ENCODE measurements at regions not wholly inside any gene's neighbourhood (a gene's known extent, or its start where the extent isn't known, plus 50 kb on each side); places are given as distances from the start of the nearest gene placed in this dataset.

DNA sequence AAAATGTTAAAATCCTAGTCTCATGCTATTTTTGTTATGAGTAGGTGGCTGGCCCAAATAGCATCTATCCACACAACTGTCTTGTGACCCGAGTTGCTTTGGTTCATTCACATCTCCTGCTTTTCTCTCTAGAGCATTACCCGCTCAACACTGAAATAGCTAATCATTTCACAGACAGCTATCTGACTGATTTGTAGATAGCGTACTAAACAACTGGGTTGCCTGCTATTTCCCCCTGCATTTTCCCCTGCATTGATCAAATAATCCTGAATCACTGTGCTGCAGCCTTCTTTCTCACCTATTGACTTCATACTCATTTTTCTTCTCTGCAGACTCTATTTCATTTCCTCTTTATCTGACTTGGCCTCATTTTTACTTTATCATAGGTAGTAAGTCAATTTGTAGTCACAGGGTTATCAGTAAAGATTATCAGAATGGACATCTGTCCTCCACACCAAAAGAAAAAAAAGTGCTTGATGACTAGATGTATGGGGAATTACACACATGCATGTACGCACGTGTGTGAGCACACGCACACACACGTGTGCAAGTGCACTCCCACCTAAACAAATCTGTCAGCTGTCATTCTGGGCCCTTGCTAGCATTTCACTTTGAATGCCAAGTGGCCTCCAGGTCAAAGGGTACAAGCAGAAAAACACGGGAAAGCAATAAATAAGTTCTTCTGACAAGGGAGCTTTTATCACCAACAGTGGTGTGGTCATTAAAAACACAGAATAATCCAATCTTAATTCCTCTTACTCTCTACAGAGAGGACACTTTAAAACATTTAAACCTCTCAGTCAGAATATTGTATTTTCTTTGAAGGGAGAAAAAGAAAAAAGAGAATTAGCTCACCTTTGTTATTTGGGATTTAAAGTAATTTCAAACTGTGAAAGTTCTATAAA lies 501.6 kb downstream of the EFNA5 start:
- ATAC-seq (ENCODE audit: insufficient read depth, low FRiP score) (no peak), DNase-seq (no peak)
- Histone ChIP-seq H3K27ac (ENCODE audit: low read depth in 1 of 2, low read length in 1 of 2) (no peak overlapping the region), H3K27me3 (ENCODE audit: control insufficient read depth in 3 of 3, insufficient read depth in 3 of 3, low read length in 2 of 3) (no peaks in the 10 kb centered on the region), H3K36me3 (ENCODE audit: control insufficient read depth in 4 of 4, insufficient read depth in 4 of 4, low read length in 4 of 4) (no peaks in the 10 kb centered on the region), H3K4me3 (no peak overlapping the region), H3K4me1 (ENCODE audit: control insufficient read depth in 5 of 5, insufficient read depth in 5 of 5, low read length in 5 of 5) (no peaks in the 10 kb centered on the region), H3K9ac (ENCODE audit: insufficient read depth in 1 of 2, low read length in 2 of 2) (no peak overlapping the region), H3K9me3 (ENCODE audit: control insufficient read depth in 4 of 4, insufficient read depth in 3 of 4, low read length in 3 of 4) (peaks cover 0 to 3% (median 1%) of the 10 kb centered on the region in 4 donors)
- WGBS, 2 donors: 83 to 92% methylated on average over 8 of the region's 8 CpGs
- TF ChIP-seq, protein P1, sequence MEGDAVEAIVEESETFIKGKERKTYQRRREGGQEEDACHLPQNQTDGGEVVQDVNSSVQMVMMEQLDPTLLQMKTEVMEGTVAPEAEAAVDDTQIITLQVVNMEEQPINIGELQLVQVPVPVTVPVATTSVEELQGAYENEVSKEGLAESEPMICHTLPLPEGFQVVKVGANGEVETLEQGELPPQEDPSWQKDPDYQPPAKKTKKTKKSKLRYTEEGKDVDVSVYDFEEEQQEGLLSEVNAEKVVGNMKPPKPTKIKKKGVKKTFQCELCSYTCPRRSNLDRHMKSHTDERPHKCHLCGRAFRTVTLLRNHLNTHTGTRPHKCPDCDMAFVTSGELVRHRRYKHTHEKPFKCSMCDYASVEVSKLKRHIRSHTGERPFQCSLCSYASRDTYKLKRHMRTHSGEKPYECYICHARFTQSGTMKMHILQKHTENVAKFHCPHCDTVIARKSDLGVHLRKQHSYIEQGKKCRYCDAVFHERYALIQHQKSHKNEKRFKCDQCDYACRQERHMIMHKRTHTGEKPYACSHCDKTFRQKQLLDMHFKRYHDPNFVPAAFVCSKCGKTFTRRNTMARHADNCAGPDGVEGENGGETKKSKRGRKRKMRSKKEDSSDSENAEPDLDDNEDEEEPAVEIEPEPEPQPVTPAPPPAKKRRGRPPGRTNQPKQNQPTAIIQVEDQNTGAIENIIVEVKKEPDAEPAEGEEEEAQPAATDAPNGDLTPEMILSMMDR (IDR thresholded peaks at IDR 0.05; ENCODE audit: control extremely low read depth, extremely low read depth): no peak

DNA sequence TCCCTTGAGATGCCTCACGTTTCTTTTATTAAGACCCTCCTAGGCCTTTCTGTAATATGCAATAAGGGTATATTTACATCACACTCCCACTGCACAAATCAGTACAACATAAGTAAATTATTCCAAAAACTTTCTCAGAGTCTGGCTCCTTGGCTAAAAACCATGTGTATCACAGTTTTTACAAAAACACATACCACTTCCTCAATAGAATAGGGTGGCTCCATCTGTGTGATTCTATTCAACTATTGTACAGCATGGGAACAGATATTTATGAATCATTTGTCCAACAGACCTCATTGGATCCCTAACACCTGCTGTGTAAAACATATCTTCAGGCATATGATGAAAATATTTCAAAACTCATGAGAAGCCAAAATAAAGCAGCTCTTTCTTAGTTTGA lies 502.7 kb downstream of the EFNA5 start:
- Histone ChIP-seq H3K4me3 (no peak overlapping the region), H3K9me3 (ENCODE audit: control insufficient read depth in 4 of 4, insufficient read depth in 3 of 4, low read length in 3 of 4) (peaks cover 0 to 3% (median 1%) of the 10 kb centered on the region in 4 donors), H3K9ac (ENCODE audit: insufficient read depth in 1 of 2, low read length in 2 of 2) (no peak overlapping the region), H3K27ac (ENCODE audit: low read depth in 1 of 2, low read length in 1 of 2) (no peak overlapping the region), H3K4me1 (ENCODE audit: control insufficient read depth in 5 of 5, insufficient read depth in 5 of 5, low read length in 5 of 5) (no peaks in the 10 kb centered on the region), H3K27me3 (ENCODE audit: control insufficient read depth in 3 of 3, insufficient read depth in 3 of 3, low read length in 2 of 3) (no peaks in the 10 kb centered on the region), H3K36me3 (ENCODE audit: control insufficient read depth in 4 of 4, insufficient read depth in 4 of 4, low read length in 4 of 4) (no peaks in the 10 kb centered on the region)
- DNase-seq: no peak
- ATAC-seq (ENCODE audit: insufficient read depth, low FRiP score): no peak
- TF ChIP-seq, protein P1 (IDR thresholded peaks at IDR 0.05; ENCODE audit: control extremely low read depth, extremely low read depth): no peak
- WGBS, 2 donors: 83 to 86% methylated on average over 1 of the region's 1 CpG

GRCh38 chr5:107165296-107165695 lies 505.4 kb downstream of the EFNA5 start:
- Histone ChIP-seq H3K4me3 (no peak overlapping the region), H3K27me3 (ENCODE audit: control insufficient read depth in 3 of 3, insufficient read depth in 3 of 3, low read length in 2 of 3) (no peaks in the 10 kb centered on the region), H3K9ac (ENCODE audit: insufficient read depth in 1 of 2, low read length in 2 of 2) (no peak overlapping the region), H3K9me3 (ENCODE audit: control insufficient read depth in 4 of 4, insufficient read depth in 3 of 4, low read length in 3 of 4) (peaks cover 0 to under 1% (median 0%) of the 10 kb centered on the region in 4 donors), H3K36me3 (ENCODE audit: control insufficient read depth in 4 of 4, insufficient read depth in 4 of 4, low read length in 4 of 4) (no peaks in the 10 kb centered on the region), H3K4me1 (ENCODE audit: control insufficient read depth in 5 of 5, insufficient read depth in 5 of 5, low read length in 5 of 5) (no peaks in the 10 kb centered on the region), H3K27ac (ENCODE audit: low read depth in 1 of 2, low read length in 1 of 2) (no peak overlapping the region)
- no peak for DNase-seq
- TF ChIP-seq, protein P1 (IDR thresholded peaks at IDR 0.05; ENCODE audit: control extremely low read depth, extremely low read depth): no peak
- 71 to 93% methylated on average over 2 of the region's 2 CpGs for WGBS, 2 donors
- no peak for ATAC-seq (ENCODE audit: insufficient read depth, low FRiP score)
